Prostate gland (tissue), 2 donors: ENCODE measurements at regions not wholly inside any gene's neighbourhood (a gene's known extent, or its start where the extent isn't known, plus 50 kb on each side); places are given as distances from the start of the nearest gene placed in this dataset.

Experiments used
- POLR2A ChIP-seq: fragments of 450-650 bp; IDR thresholded peaks from one replicate; pipeline ENCODE4 v1.6.1; 2016; ENCODE audit warnings: antibody characterized with exemption, mild to moderate bottlenecking
- POLR2AphosphoS5 ChIP-seq: sonication (generic); formaldehyde crosslinking; IDR thresholded peaks from one replicate; pipeline ENCODE4 v1.6.1; 2017; ENCODE audit warnings: antibody characterized with exemption
- TF ChIP-seq, protein P1 (sequence below), 4 experiments: fragments of 200-600 bp in 2 of 4; fragments of 450-650 bp in 2 of 4; sonication (generic) in 2 of 4; IDR thresholded peaks; 1 replicate in 3 of 4; 2 replicates in 1 of 4; pipeline ENCODE4 v1.5.1; 2016 to 2019; ENCODE audit warnings: antibody characterized with exemption in 4 of 4, mild to moderate bottlenecking in 2 of 4, moderate library complexity in 2 of 4

DNA sequence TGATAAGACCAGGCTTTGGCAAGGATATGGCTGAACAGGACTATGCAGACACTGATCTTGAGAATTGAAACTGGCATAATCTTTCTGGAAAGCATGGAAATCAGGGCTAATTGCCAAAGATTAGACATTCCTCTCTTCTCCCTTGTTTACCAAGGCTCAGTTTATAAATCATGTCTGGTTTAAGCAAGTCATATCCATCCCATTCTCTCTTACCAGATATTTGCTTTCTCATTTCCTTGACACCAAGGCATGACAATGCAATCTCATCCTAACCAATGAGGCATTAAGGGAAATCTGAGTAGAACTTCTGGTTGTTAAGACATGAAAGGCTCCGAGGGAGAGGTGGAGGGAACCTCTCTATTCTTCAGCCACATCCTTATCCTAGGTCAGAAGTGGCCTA is 110.3 kb upstream of the CEP85L start:
- TF ChIP-seq, protein P1, sequence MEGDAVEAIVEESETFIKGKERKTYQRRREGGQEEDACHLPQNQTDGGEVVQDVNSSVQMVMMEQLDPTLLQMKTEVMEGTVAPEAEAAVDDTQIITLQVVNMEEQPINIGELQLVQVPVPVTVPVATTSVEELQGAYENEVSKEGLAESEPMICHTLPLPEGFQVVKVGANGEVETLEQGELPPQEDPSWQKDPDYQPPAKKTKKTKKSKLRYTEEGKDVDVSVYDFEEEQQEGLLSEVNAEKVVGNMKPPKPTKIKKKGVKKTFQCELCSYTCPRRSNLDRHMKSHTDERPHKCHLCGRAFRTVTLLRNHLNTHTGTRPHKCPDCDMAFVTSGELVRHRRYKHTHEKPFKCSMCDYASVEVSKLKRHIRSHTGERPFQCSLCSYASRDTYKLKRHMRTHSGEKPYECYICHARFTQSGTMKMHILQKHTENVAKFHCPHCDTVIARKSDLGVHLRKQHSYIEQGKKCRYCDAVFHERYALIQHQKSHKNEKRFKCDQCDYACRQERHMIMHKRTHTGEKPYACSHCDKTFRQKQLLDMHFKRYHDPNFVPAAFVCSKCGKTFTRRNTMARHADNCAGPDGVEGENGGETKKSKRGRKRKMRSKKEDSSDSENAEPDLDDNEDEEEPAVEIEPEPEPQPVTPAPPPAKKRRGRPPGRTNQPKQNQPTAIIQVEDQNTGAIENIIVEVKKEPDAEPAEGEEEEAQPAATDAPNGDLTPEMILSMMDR (IDR thresholded peaks at IDR 0.05) = no peak
- no peak for TF ChIP-seq POLR2AphosphoS5
- no peak for TF ChIP-seq POLR2A
